WTC11 (cell line): ENCODE measurements at regions not wholly inside any gene's neighbourhood (a gene's known extent, or its start where the extent isn't known, plus 50 kb on each side); places are given as distances from the start of the nearest gene placed in this dataset.

Experiments
- ATAC-seq: fragments of 200-7000 bp; cut with Tn5 transposase; 2 replicates; pipeline ENCODE4 v1.10.0; 2021; ENCODE audit warnings: mild to moderate bottlenecking, moderate library complexity
- CTCF ChIA-PET: fragments of 300-600 bp; sonication (Branson Sonifier 250); formaldehyde crosslinking; loops from one replicate; lab custom pipeline; 2021; ENCODE audit warnings: antibody characterized with exemption; lab: Charles Lee
- POLR2A ChIA-PET: fragments of 350-600 bp; sonication (Branson Sonifier 250); formaldehyde crosslinking; loops from one replicate; lab custom pipeline; 2021; ENCODE audit warnings: antibody characterized with exemption; lab: Charles Lee
- DNase-seq: peaks from one replicate; pipeline ENCODE4 v3.0.0; 2021; ENCODE audit warnings: low spot score
- H3K27ac Mint-ChIP-seq: 2 replicates; pipeline ENCODE4 v1.8.0; 2021; ENCODE audit warnings: mixed read lengths
- H3K27me3 Mint-ChIP-seq: 2 replicates; pipeline ENCODE4 v1.8.0; 2021; ENCODE audit warnings: low read depth, mild to moderate bottlenecking, moderate library complexity, mixed read lengths
- H3K36me3 Mint-ChIP-seq: 2 replicates; pipeline ENCODE4 v1.8.0; 2021; ENCODE audit warnings: mixed read lengths
- H3K4me1 Mint-ChIP-seq: 2 replicates; pipeline ENCODE4 v1.8.0; 2022; ENCODE audit warnings: mixed read lengths
- H3K4me3 Mint-ChIP-seq: 2 replicates; pipeline ENCODE4 v1.8.0; 2021; ENCODE audit warnings: mild to moderate bottlenecking, moderate library complexity, mixed read lengths
- H3K9me3 Mint-ChIP-seq: 2 replicates; pipeline ENCODE4 v1.8.0; 2021; ENCODE audit warnings: mixed read lengths
- ARID4B ChIP-seq: sonication (generic); formaldehyde crosslinking; IDR thresholded peaks from 2 replicates; pipeline ENCODE4 v1.8.0; 2023; ENCODE audit warnings: missing genetic modification reagents, mild to moderate bottlenecking, borderline replicate concordance
- ATF1 ChIP-seq: sonication (generic); formaldehyde crosslinking; IDR thresholded peaks from 2 replicates; pipeline ENCODE4 v1.8.1; 2023; ENCODE audit warnings: mild to moderate bottlenecking, moderate library complexity, missing genetic modification reagents
- E2F4 ChIP-seq: sonication (generic); formaldehyde crosslinking; IDR thresholded peaks from 2 replicates; pipeline ENCODE4 v1.8.1; 2022; ENCODE audit warnings: low read depth, mild to moderate bottlenecking, moderate library complexity, missing genetic modification reagents, borderline replicate concordance
- FOXP1 ChIP-seq: sonication (generic); formaldehyde crosslinking; IDR thresholded peaks from 2 replicates; pipeline ENCODE4 v1.8.0; 2022; ENCODE audit warnings: missing genetic modification reagents, mild to moderate bottlenecking, moderate library complexity, borderline replicate concordance
- MAX ChIP-seq: sonication (generic); formaldehyde crosslinking; IDR thresholded peaks from 2 replicates; pipeline ENCODE4 v1.8.0; 2022; ENCODE audit warnings: mild to moderate bottlenecking, missing genetic modification reagents
- SMAD4 ChIP-seq: sonication (generic); formaldehyde crosslinking; IDR thresholded peaks from 2 replicates; pipeline ENCODE4 v1.8.0; 2022; ENCODE audit warnings: mild to moderate bottlenecking, missing genetic modification reagents
- TP53 ChIP-seq: sonication (generic); formaldehyde crosslinking; IDR thresholded peaks from 2 replicates; pipeline ENCODE4 v1.8.1; 2023; ENCODE audit warnings: mild to moderate bottlenecking, missing genetic modification reagents
- ZBTB43 ChIP-seq: sonication (generic); formaldehyde crosslinking; IDR thresholded peaks from 2 replicates; pipeline ENCODE4 v1.8.1; 2023; ENCODE audit warnings: mild to moderate bottlenecking, missing genetic modification reagents
- ZSCAN18 ChIP-seq: fragments of 250-450 bp; sonication (Bioruptor Pico); IDR thresholded peaks from 2 replicates; pipeline ENCODE4 v2.1.2; 2022; ENCODE audit warnings: mild to moderate bottlenecking, moderate library complexity
- TF ChIP-seq, protein P1 (sequence below): sonication (generic); formaldehyde crosslinking; IDR thresholded peaks from 2 replicates; pipeline ENCODE4 v1.8.1; 2023; ENCODE audit warnings: mild to moderate bottlenecking, missing genetic modification reagents
- TF ChIP-seq, protein P2 (sequence below): sonication (generic); formaldehyde crosslinking; IDR thresholded peaks from 2 replicates; pipeline ENCODE4 v1.8.0; 2022; ENCODE audit warnings: missing genetic modification reagents
- TF ChIP-seq, protein P3 (sequence below): sonication (generic); formaldehyde crosslinking; IDR thresholded peaks from 2 replicates; pipeline ENCODE4 v1.8.0; 2022; ENCODE audit warnings: mild to moderate bottlenecking, missing genetic modification reagents

DNA sequence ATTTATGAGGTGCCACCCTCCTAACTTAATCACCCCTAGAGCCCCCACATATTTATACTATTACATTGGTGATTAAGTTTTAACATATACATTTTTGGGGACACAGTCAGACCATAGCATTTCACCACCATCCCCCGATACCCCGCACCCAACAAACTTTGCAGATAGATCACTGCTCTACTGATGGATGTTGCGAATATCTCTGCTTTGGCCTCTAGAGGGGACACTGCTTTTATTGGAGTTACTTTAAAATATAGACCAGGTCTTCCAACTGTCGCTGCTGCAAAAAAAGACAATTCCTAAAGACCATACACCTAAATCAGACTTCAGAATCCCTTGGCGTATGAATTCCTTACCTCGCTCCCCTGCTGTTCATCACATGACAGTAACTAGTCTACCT, 115.8 kb upstream of the FSHR start:
- CTCF ChIA-PET = interaction anchor here (0.8 to 1.0 kb wide), 2 partner anchors 31 to 221 kb away, joined by 3 read pairs; no protein-coding TSS in a partner anchor
- Mint-ChIP-seq H3K4me1 (peaks cover 10% of the 10 kb centered on the region; the same call in 1 of the 2 replicates), H3K9me3 (no peaks in the 10 kb centered on the region), H3K4me3 (no peak overlapping the region), H3K27ac (no peak overlapping the region), H3K36me3 (no peaks in the 10 kb centered on the region), H3K27me3 (no peaks in the 10 kb centered on the region)
- DNase-seq = no peak
- TF ChIP-seq FOXP1 (CRISPR knock-in tag) (no peak), TP53 (no peak), SMAD4 (CRISPR knock-in tag) (no peak), ZSCAN18 (CRISPR knock-in tag) (no peak), MAX (CRISPR knock-in tag) (no peak), ARID4B (CRISPR knock-in tag) (no peak)
- TF ChIP-seq, protein P1, sequence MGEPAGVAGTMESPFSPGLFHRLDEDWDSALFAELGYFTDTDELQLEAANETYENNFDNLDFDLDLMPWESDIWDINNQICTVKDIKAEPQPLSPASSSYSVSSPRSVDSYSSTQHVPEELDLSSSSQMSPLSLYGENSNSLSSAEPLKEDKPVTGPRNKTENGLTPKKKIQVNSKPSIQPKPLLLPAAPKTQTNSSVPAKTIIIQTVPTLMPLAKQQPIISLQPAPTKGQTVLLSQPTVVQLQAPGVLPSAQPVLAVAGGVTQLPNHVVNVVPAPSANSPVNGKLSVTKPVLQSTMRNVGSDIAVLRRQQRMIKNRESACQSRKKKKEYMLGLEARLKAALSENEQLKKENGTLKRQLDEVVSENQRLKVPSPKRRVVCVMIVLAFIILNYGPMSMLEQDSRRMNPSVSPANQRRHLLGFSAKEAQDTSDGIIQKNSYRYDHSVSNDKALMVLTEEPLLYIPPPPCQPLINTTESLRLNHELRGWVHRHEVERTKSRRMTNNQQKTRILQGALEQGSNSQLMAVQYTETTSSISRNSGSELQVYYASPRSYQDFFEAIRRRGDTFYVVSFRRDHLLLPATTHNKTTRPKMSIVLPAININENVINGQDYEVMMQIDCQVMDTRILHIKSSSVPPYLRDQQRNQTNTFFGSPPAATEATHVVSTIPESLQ = no peak
- TF ChIP-seq, protein P2, sequence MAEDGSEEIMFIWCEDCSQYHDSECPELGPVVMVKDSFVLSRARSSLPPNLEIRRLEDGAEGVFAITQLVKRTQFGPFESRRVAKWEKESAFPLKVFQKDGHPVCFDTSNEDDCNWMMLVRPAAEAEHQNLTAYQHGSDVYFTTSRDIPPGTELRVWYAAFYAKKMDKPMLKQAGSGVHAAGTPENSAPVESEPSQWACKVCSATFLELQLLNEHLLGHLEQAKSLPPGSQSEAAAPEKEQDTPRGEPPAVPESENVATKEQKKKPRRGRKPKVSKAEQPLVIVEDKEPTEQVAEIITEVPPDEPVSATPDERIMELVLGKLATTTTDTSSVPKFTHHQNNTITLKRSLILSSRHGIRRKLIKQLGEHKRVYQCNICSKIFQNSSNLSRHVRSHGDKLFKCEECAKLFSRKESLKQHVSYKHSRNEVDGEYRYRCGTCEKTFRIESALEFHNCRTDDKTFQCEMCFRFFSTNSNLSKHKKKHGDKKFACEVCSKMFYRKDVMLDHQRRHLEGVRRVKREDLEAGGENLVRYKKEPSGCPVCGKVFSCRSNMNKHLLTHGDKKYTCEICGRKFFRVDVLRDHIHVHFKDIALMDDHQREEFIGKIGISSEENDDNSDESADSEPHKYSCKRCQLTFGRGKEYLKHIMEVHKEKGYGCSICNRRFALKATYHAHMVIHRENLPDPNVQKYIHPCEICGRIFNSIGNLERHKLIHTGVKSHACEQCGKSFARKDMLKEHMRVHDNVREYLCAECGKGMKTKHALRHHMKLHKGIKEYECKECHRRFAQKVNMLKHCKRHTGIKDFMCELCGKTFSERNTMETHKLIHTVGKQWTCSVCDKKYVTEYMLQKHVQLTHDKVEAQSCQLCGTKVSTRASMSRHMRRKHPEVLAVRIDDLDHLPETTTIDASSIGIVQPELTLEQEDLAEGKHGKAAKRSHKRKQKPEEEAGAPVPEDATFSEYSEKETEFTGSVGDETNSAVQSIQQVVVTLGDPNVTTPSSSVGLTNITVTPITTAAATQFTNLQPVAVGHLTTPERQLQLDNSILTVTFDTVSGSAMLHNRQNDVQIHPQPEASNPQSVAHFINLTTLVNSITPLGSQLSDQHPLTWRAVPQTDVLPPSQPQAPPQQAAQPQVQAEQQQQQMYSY = no peak
- POLR2A ChIA-PET = no interaction called here
- ATAC-seq = peak; percentile 67

DNA sequence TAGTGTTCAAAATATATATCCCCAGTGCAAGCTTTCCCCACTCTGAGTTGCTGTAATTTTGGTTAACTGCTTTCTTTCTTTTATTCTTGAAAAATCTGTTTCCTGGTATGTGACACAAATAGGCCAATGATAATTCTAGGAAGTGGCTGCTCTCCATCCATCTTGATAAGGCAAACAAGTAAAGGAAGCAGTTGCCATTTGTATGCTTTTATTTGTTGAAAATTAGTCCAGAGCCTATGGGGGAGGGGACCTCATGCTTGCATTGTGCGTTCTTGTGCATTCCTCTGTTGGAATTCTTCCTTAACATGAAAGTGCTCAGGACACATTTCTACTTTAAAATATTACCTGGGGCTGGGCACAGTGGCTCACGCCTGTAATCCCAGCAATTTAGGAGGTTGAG, 111.2 kb upstream of the FSHR start:
- H3K9me3 Mint-ChIP-seq = no peaks in the 10 kb centered on the region
- H3K36me3 Mint-ChIP-seq = no peaks in the 10 kb centered on the region
- DNase-seq (no peak), ATAC-seq (no peak)
- peaks cover 10% of the 10 kb centered on the region; the same call in 1 of the 2 replicates for H3K4me1 Mint-ChIP-seq
- H3K4me3 Mint-ChIP-seq = no peak overlapping the region
- ChIA-PET POLR2A (no interaction called here), CTCF (no interaction called here)
- no peaks in the 10 kb centered on the region for H3K27me3 Mint-ChIP-seq
- H3K27ac Mint-ChIP-seq = no peak overlapping the region
- TF ChIP-seq, protein P1 = no peak
- TF ChIP-seq, protein P3, sequence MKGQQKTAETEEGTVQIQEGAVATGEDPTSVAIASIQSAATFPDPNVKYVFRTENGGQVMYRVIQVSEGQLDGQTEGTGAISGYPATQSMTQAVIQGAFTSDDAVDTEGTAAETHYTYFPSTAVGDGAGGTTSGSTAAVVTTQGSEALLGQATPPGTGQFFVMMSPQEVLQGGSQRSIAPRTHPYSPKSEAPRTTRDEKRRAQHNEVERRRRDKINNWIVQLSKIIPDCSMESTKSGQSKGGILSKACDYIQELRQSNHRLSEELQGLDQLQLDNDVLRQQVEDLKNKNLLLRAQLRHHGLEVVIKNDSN (CRISPR knock-in tag) = no peak
- TF ChIP-seq E2F4 (CRISPR knock-in tag) (no peak), ZBTB43 (CRISPR knock-in tag) (no peak), ATF1 (CRISPR knock-in tag) (no peak)
